IMR-90 (cell line): ENCODE measurements at regions not wholly inside any gene's neighbourhood (a gene's known extent, or its start where the extent isn't known, plus 50 kb on each side); places are given as distances from the start of the nearest gene placed in this dataset.

Source experiments
- ATAC-seq: fragments of 200-7000 bp; cut with Tn5 transposase; 2 replicates; pipeline ENCODE4 v1.9.1; 2020; ENCODE audit warnings: low read depth, mild to moderate bottlenecking, moderate library complexity
- BruUV-seq: library from RNA; stranded (reverse); fragments of 400-500 nt; replicated peaks from 2 replicates; lab custom pipeline; 2021; lab: Mats Ljungman, UMichigan
- CTCF ChIA-PET: fragments of 300-600 bp; formaldehyde crosslinking; extraction: SDS; loops from one replicate; lab custom pipeline; 2021; ENCODE audit warnings: antibody characterized with exemption; lab: Yijun Ruan, JAX
- POLR2A ChIA-PET: fragments of 300-600 bp; sonication (Branson Sonifier 250); formaldehyde crosslinking; loops from one replicate; lab custom pipeline; 2022; ENCODE audit warnings: antibody characterized with exemption; ENCODE audit not compliant: unreplicated experiment; lab: Charles Lee
- DNase-seq: peaks from one replicate; pipeline ENCODE4 v3.0.0; 2013
- H2AFZ ChIP-seq: replicated peaks from 2 replicates; pipeline ENCODE3; 2013; ENCODE audit warnings: low read length, mild to moderate bottlenecking; ENCODE audit not compliant: poor library complexity
- H2AK5ac ChIP-seq: 2 replicates; pipeline ENCODE4 v1.6.1; 2013; ENCODE audit warnings: low read depth, low read length, inconsistent platforms
- H2AK9ac ChIP-seq: replicated peaks from 2 replicates; pipeline ENCODE3; 2013; ENCODE audit warnings: mild to moderate bottlenecking, low read depth, low read length, moderate library complexity; ENCODE audit not compliant: poor library complexity
- H2BK120ac ChIP-seq: 2 replicates; pipeline ENCODE4 v1.6.1; 2013; ENCODE audit warnings: low read depth, low read length, inconsistent platforms
- H2BK15ac ChIP-seq: 3 replicates; pipeline ENCODE4 v1.6.1; 2013; ENCODE audit warnings: low read depth, low read length, inconsistent platforms
- H2BK20ac ChIP-seq: 2 replicates; pipeline ENCODE4 v1.6.1; 2013; ENCODE audit warnings: low read depth, mild to moderate bottlenecking, inconsistent platforms, low read length, moderate library complexity
- H2BK5ac ChIP-seq: 2 replicates; pipeline ENCODE4 v1.6.1; 2013; ENCODE audit warnings: mild to moderate bottlenecking, low read depth, low read length, inconsistent platforms; ENCODE audit not compliant: poor library complexity, severe bottlenecking
- H3K14ac ChIP-seq: replicated peaks from 2 replicates; pipeline ENCODE4 v1.6.1; 2013; ENCODE audit warnings: low read depth, low read length, inconsistent platforms
- H3K18ac ChIP-seq: 2 replicates; pipeline ENCODE4 v1.6.1; 2013; ENCODE audit warnings: low read depth, low read length, control low read depth
- H3K23ac ChIP-seq: 2 replicates; pipeline ENCODE4 v1.6.1; 2013; ENCODE audit warnings: low read depth, low read length, inconsistent platforms
- H3K27ac ChIP-seq: 2 replicates; pipeline ENCODE4 v1.5.1; 2013; ENCODE audit warnings: mild to moderate bottlenecking, control low read depth, low read length; ENCODE audit not compliant: insufficient read depth
- H3K27me3 ChIP-seq: 2 replicates; pipeline ENCODE4 v1.6.1; 2013; ENCODE audit warnings: low read length; ENCODE audit not compliant: control insufficient read depth, insufficient read depth
- H3K36me3 ChIP-seq: 2 replicates; pipeline ENCODE4 v1.6.1; 2013; ENCODE audit warnings: low read length, mixed read lengths; ENCODE audit not compliant: control insufficient read depth, insufficient read depth
- H3K4ac ChIP-seq: 2 replicates; pipeline ENCODE4 v1.6.1; 2013; ENCODE audit warnings: low read depth, low read length, inconsistent platforms
- H3K4me1 ChIP-seq: 2 replicates; pipeline ENCODE4 v1.6.1; 2013; ENCODE audit warnings: low read length, mixed read lengths; ENCODE audit not compliant: control insufficient read depth, insufficient read depth
- H3K4me2 ChIP-seq: 2 replicates; pipeline ENCODE4 v1.6.1; 2013; ENCODE audit warnings: low read depth, mild to moderate bottlenecking, control low read depth, low read length, moderate library complexity
- H3K4me3 ChIP-seq: 2 replicates; pipeline ENCODE4 v1.5.1; 2013; ENCODE audit warnings: low read depth, mild to moderate bottlenecking, control low read depth, low read length, moderate library complexity; ENCODE audit not compliant: insufficient read depth
- H3K56ac ChIP-seq: 2 replicates; pipeline ENCODE4 v1.6.1; 2013; ENCODE audit warnings: low read length, inconsistent platforms; ENCODE audit not compliant: insufficient read depth; ENCODE audit errors: extremely low read depth
- H3K79me1 ChIP-seq, 2 experiments: 2 replicates each; pipeline ENCODE4 v1.6.1; 2013; ENCODE audit warnings: low read length in 2 of 2, inconsistent platforms in 1 of 2, low read depth in 1 of 2
- H3K9ac ChIP-seq: 2 replicates; pipeline ENCODE4 v1.6.1; 2013; ENCODE audit warnings: low read depth, low read length, control low read depth
- H3K9me1 ChIP-seq: 2 replicates; pipeline ENCODE4 v1.6.1; 2013; ENCODE audit warnings: low read length, inconsistent platforms; ENCODE audit not compliant: insufficient read depth
- H3K9me3 ChIP-seq: 2 replicates; pipeline ENCODE4 v1.6.1; 2013; ENCODE audit warnings: low read length; ENCODE audit not compliant: control insufficient read depth, insufficient read depth
- H4K20me1 ChIP-seq: 2 replicates; pipeline ENCODE4 v1.6.1; 2013; ENCODE audit warnings: low read length, inconsistent platforms; ENCODE audit not compliant: insufficient read depth
- H4K5ac ChIP-seq: 2 replicates; pipeline ENCODE4 v1.6.1; 2013; ENCODE audit warnings: mild to moderate bottlenecking, low read depth, low read length, control low read depth
- H4K8ac ChIP-seq, 2 experiments: 2 replicates each; pipeline ENCODE4 v1.6.1; 2013; ENCODE audit warnings: low read depth in 2 of 2, low read length in 2 of 2, control low read depth in 1 of 2, inconsistent platforms in 1 of 2
- H4K91ac ChIP-seq: 2 replicates; pipeline ENCODE4 v1.6.1; 2013; ENCODE audit warnings: low read depth, low read length, inconsistent platforms; ENCODE audit not compliant: insufficient read depth
- CEBPB ChIP-seq: IDR thresholded peaks from 2 replicates; pipeline ENCODE4 v1.6.1; 2012; ENCODE audit warnings: low read depth, low read length, improper control_type of control experiment
- CHD1 ChIP-seq: IDR thresholded peaks from 2 replicates; pipeline ENCODE4 v1.6.1; 2012; ENCODE audit warnings: low read depth, low read length, improper control_type of control experiment
- WGBS, 2 experiments: methylation state at CpG; one replicate each; pipeline versions ENCODE4 v1.1.5 to v1.1.7; 2013; ENCODE audit warnings: missing lambda C conversion rate in 2 of 2; ENCODE audit not compliant: insufficient read length in 1 of 2; ENCODE audit errors: extremely low coverage in 2 of 2; 5-methylcytosine and 5-hydroxymethylcytosine counted together
- dilution Hi-C: fragments of 300-500 bp; cut with HindIII; formaldehyde crosslinking; loops from one replicate; pipeline ENCODE4 v1.14.3; 2018; ENCODE audit warnings: low sequenced_read_pairs; ENCODE audit not compliant: unreplicated experiment
- in situ Hi-C: fragments of 300-500 bp; cut with MboI; formaldehyde crosslinking; loops from 3 replicates; pipeline ENCODE4 v1.14.3; 2019; ENCODE audit warnings: low sequenced_read_pairs, inconsistent platforms, mixed read lengths
- intact Hi-C: fragments of 100-400 bp; cut with micrococcal nuclease; formaldehyde crosslinking; loops from 2 replicates; pipeline ENCODE4 v1.10.0; 2022
- TF ChIP-seq, protein P1 (sequence below): conservative IDR thresholded peaks from 2 replicates; pipeline ENCODE4 v1.5.1; 2012; ENCODE audit warnings: mild to moderate bottlenecking, low read depth, low read length, improper control_type of control experiment

DNA sequence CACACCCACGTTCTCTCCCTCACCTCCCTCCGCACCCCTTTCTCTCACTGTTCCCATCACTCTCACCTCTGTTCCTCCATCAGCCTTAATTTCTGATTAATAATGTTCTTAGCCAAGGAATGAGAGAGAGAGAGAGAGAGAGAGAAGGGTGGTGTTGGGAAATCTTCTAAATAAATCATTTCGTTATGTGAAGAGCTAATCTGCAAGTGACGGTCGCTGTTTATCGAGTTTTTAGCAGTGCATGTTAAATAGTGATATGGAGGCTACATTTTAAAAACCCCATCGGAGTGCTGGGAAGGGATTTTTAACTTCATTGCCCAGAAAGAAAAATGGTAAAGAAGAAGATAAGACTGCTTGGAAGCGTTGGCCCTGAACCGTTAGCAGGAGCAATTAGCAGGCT is 203.3 kb upstream of the LHX5 start:
- WGBS, 2 experiments, result no CpG with 5 or more reads among the region's 9 CpGs
- H3K14ac ChIP-seq, result no peak overlapping the region
- H2AK5ac ChIP-seq, result no peak overlapping the region
- no peak overlapping the region for H2AFZ ChIP-seq
- no peak overlapping the region for H3K56ac ChIP-seq
- H3K27ac ChIP-seq, result no peak overlapping the region
- no peaks in the 10 kb centered on the region for H4K20me1 ChIP-seq
- H3K23ac ChIP-seq, result no peak overlapping the region
- H2BK5ac ChIP-seq, result no peak overlapping the region
- no peaks in the 10 kb centered on the region for H3K9me3 ChIP-seq
- H3K4me1 ChIP-seq, result no peaks in the 10 kb centered on the region
- H3K36me3 ChIP-seq, result no peaks in the 10 kb centered on the region
- no peak overlapping the region for H2AK9ac ChIP-seq
- intact Hi-C loops, result no loop called here
- H4K5ac ChIP-seq, result no peak overlapping the region
- no TSS peak for BruUV-seq
- peaks cover 24% of the 10 kb centered on the region for H3K27me3 ChIP-seq
- H2BK120ac ChIP-seq, result no peak overlapping the region
- ChIA-PET CTCF (no interaction called here), POLR2A (no interaction called here)
- dilution Hi-C loops, result no loop called here
- in situ Hi-C loops, result no loop called here
- TF ChIP-seq, protein P1, sequence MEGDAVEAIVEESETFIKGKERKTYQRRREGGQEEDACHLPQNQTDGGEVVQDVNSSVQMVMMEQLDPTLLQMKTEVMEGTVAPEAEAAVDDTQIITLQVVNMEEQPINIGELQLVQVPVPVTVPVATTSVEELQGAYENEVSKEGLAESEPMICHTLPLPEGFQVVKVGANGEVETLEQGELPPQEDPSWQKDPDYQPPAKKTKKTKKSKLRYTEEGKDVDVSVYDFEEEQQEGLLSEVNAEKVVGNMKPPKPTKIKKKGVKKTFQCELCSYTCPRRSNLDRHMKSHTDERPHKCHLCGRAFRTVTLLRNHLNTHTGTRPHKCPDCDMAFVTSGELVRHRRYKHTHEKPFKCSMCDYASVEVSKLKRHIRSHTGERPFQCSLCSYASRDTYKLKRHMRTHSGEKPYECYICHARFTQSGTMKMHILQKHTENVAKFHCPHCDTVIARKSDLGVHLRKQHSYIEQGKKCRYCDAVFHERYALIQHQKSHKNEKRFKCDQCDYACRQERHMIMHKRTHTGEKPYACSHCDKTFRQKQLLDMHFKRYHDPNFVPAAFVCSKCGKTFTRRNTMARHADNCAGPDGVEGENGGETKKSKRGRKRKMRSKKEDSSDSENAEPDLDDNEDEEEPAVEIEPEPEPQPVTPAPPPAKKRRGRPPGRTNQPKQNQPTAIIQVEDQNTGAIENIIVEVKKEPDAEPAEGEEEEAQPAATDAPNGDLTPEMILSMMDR, result no peak
- TF ChIP-seq CHD1, result no peak
- no peak for TF ChIP-seq CEBPB
- H4K91ac ChIP-seq, result no peak overlapping the region
- no peak overlapping the region for H3K18ac ChIP-seq
- no peaks in the 10 kb centered on the region for H3K9me1 ChIP-seq
- no peaks in the 10 kb centered on the region for H3K79me1 ChIP-seq
- H3K4me3 ChIP-seq, result no peak overlapping the region
- no peak overlapping the region for H3K4me2 ChIP-seq
- no peak overlapping the region for H2BK20ac ChIP-seq
- no peak for DNase-seq
- no peak overlapping the region for H4K8ac ChIP-seq
- H3K4ac ChIP-seq, result no peak overlapping the region
- no peak for ATAC-seq
- no peak overlapping the region for H2BK15ac ChIP-seq
- H3K9ac ChIP-seq, result no peak overlapping the region
